Posterior vena cava (tissue), 2 donors: ENCODE measurements at regions not wholly inside any gene's neighbourhood (a gene's known extent, or its start where the extent isn't known, plus 50 kb on each side); places are given as distances from the start of the nearest gene placed in this dataset.
"Not testable (repeated sequence)": the region's sequence is repeated elsewhere in the genome, so short reads cannot be mapped to it uniquely, and the experiment has no call there.

ENCODE experiments used
- DNase-seq: peaks from one replicate; pipeline ENCODE4 v3.0.0-alpha.2; 2020; ENCODE audit warnings: low spot score
- intact Hi-C, 2 donors: fragments of 100-400 bp; cut with DNase I; formaldehyde crosslinking; loops; one replicate each; pipeline versions ENCODE4 v1.14.1 to v1.14.2; 2022 to 2023
- donor health status: DM: yes; HTN: yes; CAD: no.
- donor health status: DM: yes; HTN: yes; CAD: no.

- DNase-seq, intact Hi-C loops: not testable (repeated sequence)
Observed at GRCh38 chr14:106401316-106401715, 874.9 kb downstream of the TMEM121 start.

- intact Hi-C loops, DNase-seq: not testable (repeated sequence)
Observed at GRCh38 chr14:106410229-106410628, 883.8 kb downstream of the TMEM121 start.

- DNase-seq: no peak
- intact Hi-C loops: no loop called here
Observed at GRCh38 chr14:106414464-106414863, 888.1 kb downstream of the TMEM121 start.

GRCh38 chr14:106417224-106418049 is 891.1 kb downstream of the TMEM121 start:
- intact Hi-C loops: no loop called here
- no peak for DNase-seq

GRCh38 chr14:106419376-106419965 is 893.1 kb downstream of the TMEM121 start:
- intact Hi-C loops: no loop called here
- no peak for DNase-seq

- intact Hi-C loops, DNase-seq: not testable (repeated sequence)
Observed at GRCh38 chr14:106421431-106422033, 895.1 kb downstream of the TMEM121 start.

- no peak for DNase-seq
- intact Hi-C loops: no loop called here
Observed at GRCh38 chr14:106422066-106422465, 895.7 kb downstream of the TMEM121 start.

- DNase-seq, intact Hi-C loops: not testable (repeated sequence)
Observed at GRCh38 chr14:106425150-106425549, 898.8 kb downstream of the TMEM121 start.

GRCh38 chr14:106436310-106436905 is 910.0 kb downstream of the TMEM121 start:
- DNase-seq: no peak
- intact Hi-C loops: no loop called here

- intact Hi-C loops: no loop called here
- DNase-seq: no peak
Observed at GRCh38 chr14:106442857-106443256, 916.5 kb downstream of the TMEM121 start.

GRCh38 chr14:106455026-106455425 is 928.6 kb downstream of the TMEM121 start:
- DNase-seq: no peak
- intact Hi-C loops: no loop called here

GRCh38 chr14:106459971-106460730 is 933.8 kb downstream of the TMEM121 start:
- intact Hi-C loops: no loop called here
- DNase-seq: no peak

GRCh38 chr14:106460916-106461315 is 934.5 kb downstream of the TMEM121 start:
- intact Hi-C loops: no loop called here
- no peak for DNase-seq

- DNase-seq, intact Hi-C loops: not testable (repeated sequence)
Observed at GRCh38 chr14:106466483-106466882, 940.1 kb downstream of the TMEM121 start.

GRCh38 chr14:106468869-106469268 is 942.5 kb downstream of the TMEM121 start:
- DNase-seq, intact Hi-C loops: not testable (repeated sequence)

GRCh38 chr14:106470028-106470427 is 943.6 kb downstream of the TMEM121 start:
- intact Hi-C loops, DNase-seq: not testable (repeated sequence)

- DNase-seq, intact Hi-C loops: not testable (repeated sequence)
Observed at GRCh38 chr14:106474261-106475028, 948.1 kb downstream of the TMEM121 start.

GRCh38 chr14:106475214-106475613 is 948.8 kb downstream of the TMEM121 start:
- intact Hi-C loops: not testable (repeated sequence)

More at GRCh38 chr14:106475214-106475613, 948.8 kb downstream of the TMEM121 start:
- DNase-seq: not testable (repeated sequence)
